GM12874 (cell line): ENCODE measurements at regions not wholly inside any gene's neighbourhood (a gene's known extent, or its start where the extent isn't known, plus 50 kb on each side); places are given as distances from the start of the nearest gene placed in this dataset.

Source experiments
- CTCF ChIP-seq: IDR thresholded peaks from 2 replicates; pipeline ENCODE4 v1.5.1; 2011; ENCODE audit warnings: low read depth, mild to moderate bottlenecking, control low read depth, low read length, moderate library complexity; ENCODE audit not compliant: insufficient read depth

DNA sequence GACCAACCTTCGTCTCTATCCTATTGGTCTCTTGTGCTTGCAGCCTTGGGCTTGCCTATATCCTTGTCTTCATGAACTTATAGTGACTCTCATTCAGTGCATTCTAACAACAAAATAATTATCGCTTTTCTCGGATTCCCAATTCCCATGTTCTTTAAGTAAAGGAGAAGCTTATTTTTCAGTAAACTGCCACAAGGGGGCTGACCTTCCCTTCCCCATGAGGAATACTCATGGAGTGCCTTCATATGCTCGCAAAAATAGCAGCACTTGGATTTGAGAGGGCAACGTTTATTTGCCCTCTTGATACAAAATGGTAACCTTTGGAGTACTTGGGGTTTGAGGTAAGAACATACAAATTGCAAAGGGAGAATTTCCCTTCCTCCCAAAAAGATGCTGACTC, 183.2 kb upstream of the TENT5D start:
- TF ChIP-seq CTCF = no peak

DNA sequence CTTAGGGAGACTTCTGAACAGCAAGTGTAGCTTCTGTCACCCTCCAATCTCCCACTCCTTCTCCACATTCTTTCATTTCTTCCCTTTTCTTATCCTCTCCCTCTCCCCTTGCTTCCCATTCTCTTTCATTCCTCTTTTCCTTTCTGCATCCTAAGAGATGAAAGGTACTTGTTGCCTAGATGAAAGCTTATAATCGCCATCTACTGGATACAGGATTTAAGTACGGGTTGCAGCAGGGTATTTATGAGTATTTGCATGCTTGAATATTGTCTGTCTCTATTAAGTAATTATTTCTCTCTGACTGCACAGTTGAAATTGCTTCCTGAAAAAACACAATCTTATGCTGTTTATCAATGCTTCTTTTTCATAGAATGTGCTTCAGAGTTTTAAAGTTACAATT, 174.0 kb upstream of the TENT5D start:
- TF ChIP-seq CTCF = no peak

- no peak for TF ChIP-seq CTCF
Measured at GRCh38 chrX:80266287-80266686, 154.0 kb upstream of the TENT5D start.

DNA sequence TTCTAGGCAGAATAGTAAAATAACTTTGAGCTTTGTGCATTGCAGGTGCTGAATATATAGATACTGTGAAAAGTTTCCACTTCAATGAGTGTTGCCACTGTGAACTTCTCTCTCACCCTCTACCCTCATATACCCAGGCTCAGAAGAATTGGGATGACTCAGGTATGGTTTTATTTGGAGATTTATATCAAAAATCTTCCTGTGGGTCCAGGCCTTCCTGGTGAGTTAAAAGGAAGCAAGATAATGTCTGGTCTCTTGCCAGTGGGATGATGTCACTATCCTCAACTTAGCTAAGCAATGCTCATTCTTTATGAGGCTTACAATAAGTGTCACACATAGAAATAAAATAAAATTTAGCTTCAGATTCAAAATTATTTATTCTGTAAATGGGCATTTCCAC, 153.3 kb upstream of the TENT5D start:
- TF ChIP-seq CTCF = no peak

- no peak for TF ChIP-seq CTCF
Measured at GRCh38 chrX:80267790-80268189, 152.5 kb upstream of the TENT5D start.

- TF ChIP-seq CTCF = no peak
Measured at GRCh38 chrX:80282535-80282934, 137.7 kb upstream of the TENT5D start.

- TF ChIP-seq CTCF = peak; percentile 39; the same call in 1 of the 2 replicates
Measured at GRCh38 chrX:80285131-80285773, 135.0 kb upstream of the TENT5D start.
